NCI-H82 treated with DMSO at 0.1 percent for 48 hours (cell line): ENCODE measurements at regions not wholly inside any gene's neighbourhood (a gene's known extent, or its start where the extent isn't known, plus 50 kb on each side); places are given as distances from the start of the nearest gene placed in this dataset.
"Not testable (repeated sequence)": the region's sequence is repeated elsewhere in the genome, so short reads cannot be mapped to it uniquely, and the experiment has no call there.

Experiments used
- DNase-seq: peaks from one replicate; lab custom pipeline; 2025; ENCODE audit not compliant: unreplicated experiment; lab: John Stamatoyannopoulos, UW

- DNase-seq: no peak
Measured at GRCh38 chr15:66864086-66864830, 162.2 kb downstream of the SMAD6 start.

DNA sequence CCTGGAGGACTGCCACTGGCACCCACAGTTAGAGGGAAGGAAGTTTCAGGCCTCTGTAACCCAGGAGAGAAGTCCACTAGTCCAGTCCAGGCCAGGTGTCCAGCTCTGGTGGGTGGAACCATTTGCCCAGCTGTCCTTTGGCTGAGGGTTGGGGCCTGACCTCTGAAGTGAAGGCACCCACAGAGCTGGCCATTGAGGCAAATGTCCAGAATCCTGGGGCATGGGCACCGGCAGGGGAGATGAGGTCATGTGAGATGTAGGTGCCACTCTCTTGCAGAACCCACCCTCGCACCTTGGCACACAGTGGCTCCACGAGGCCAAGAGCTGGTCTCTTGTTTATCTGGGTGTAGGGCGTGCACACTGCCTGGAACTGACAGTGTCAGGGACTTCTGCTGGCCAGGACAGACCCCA, 162.8 kb downstream of the SMAD6 start:
- DNase-seq: no peak

GRCh38 chr15:66865622-66866611, 163.9 kb downstream of the SMAD6 start:
- DNase-seq: no peak

DNA sequence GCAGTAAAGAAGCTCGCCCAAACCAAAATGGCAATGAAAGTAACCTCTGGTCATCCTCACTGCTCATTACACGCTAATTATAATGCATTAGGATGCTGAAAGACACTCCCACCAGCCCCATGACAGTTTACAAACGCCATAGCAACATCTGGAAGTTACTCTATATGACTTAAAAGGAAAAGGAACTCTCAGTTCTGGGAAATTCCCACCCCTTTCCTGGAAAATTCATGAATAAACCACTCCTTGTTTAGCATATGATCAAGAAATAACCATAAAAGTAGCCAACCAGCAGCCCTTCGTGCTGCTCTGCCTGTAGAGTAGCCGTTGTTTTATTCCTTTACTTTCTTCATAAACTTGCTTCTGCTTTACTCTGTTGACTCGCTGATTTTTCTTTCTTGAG, 164.6 kb downstream of the SMAD6 start:
- DNase-seq: no peak

DNA sequence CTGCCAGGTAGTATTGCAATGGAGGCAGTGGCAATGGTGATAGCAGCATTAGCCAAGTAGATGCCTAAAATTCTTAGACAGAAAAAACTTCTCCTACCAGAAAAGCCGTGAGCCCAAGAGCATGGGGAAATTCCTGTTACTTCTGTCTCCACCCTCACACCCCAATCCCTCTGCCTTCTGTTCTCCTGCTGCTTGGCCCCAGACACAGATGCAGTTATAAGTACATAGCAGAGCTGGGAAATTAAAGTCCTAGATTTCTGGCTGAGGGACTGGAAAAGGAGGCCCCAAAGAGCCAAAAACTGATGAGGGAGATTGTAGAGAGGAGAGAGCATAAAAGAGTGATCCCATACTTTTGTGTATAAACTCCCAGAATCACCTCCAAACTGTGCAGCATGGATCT, 166.9 kb downstream of the SMAD6 start:
- no peak for DNase-seq

DNA sequence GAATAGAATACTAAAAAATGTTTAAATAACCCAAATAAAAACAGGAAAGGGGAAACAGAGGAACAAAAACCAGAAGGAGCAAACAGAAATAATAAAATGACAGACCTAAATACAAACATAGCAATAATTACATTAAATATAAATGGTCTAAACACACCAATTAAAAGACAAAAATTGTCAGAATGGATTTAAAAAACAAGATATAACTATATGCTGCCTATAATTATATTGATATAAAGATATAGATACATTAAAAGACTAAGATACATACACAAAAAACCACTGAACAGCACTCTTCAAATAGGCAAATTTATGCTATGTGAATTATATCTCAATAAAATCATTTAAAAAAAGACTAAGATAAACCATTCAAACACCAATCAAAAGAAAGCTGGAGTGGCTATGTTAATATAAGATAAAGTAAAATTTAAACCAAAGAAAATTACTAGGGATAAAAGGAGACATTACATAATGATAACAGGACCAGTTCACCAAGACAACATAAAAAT, 168.9 kb downstream of the SMAD6 start:
- DNase-seq: no peak

GRCh38 chr15:66872405-66872804, 170.4 kb downstream of the SMAD6 start:
- DNase-seq: no peak

GRCh38 chr15:66873331-66873730, 171.3 kb downstream of the SMAD6 start:
- not testable (repeated sequence) for DNase-seq

- no peak for DNase-seq
Measured at GRCh38 chr15:66873856-66874255, 171.8 kb downstream of the SMAD6 start.

DNA sequence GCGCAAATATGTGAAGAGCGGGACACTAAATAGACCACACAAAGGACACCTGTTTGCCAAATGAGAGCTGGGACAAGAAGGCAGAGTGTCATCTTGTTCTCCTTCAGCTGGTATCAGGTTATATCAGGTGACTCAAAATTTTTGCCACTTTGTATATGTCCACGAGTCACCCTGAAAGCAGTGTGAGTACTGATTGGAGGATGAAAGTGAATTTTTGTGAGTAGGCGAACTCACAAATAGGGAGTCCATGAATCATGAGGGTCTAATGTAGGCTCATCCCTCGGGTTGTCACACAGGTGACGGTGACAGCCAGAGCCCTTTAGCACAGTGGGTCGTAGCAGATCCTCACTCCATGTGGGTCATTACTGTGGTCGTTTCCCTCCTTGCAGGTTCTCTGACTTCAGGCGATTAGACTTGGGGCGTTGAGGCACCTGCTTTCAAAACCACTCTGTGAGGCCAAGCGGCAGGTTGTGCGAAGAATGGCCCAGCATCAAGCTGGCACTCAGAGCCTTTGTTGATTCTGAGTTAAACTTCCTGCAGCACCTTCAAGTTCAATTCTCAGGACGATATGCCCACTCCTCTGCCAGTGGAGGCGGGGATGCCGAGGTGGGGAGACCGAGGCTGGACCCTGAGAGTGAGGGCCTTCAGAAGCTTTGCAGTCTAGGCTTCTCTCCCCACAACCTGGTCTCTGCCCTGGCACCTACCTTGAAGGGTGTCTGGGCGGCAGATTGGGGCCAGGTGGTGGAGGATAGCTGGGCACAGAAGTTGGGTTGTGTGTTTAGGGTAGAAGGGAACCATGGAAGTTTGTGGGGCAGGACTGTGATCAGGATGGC, 173.8 kb downstream of the SMAD6 start:
- DNase-seq: no peak

DNA sequence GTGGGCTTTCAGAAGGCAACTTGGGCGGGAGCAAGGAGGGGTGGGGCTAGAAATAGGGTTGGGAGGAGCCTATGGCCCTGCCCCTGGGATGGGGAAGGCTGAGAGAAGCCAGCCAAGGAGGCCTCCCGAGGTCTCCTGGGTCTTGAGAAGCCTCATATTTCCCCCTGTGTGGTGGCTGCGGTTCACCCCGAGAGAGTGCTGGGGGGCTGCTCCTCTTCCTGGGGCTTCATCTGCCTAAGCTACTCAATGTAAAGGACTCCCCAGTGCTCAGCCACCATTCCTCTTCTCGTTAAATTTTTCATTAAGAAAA, 174.3 kb downstream of the SMAD6 start:
- no peak for DNase-seq

DNA sequence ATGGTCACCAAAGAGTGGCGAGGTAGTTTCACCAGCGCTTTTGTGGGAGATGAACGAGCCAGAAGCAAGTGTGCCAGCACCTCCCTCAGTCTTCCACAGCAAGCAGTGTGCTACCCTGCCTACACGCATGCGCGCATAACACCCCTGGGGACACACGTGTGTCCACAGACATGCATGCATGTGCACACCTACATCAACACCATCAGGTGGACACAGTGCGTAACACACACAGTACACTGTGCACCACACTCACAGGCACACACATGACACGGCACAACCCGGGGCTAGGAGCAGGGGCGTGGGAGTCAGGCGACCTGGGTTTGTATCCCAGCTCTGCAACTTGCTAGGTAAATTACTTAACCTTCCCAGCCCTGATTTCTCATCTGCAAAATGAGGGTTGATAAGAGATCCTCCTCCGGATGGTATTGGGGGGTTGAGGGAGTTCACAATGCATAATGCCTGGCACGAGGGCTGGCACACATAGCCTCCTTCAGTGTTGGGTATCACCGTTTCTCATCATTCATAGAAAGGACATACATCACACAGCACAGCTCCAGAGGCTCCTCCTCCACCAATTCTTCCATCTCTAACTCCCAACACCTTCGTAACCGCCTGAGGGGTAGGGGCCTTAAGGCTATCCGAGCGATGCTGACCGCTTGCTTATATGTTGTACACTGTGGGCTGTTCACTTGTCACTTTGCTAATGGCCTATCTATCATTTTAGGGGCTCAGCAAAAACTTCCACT, 174.9 kb downstream of the SMAD6 start:
- no peak for DNase-seq

DNA sequence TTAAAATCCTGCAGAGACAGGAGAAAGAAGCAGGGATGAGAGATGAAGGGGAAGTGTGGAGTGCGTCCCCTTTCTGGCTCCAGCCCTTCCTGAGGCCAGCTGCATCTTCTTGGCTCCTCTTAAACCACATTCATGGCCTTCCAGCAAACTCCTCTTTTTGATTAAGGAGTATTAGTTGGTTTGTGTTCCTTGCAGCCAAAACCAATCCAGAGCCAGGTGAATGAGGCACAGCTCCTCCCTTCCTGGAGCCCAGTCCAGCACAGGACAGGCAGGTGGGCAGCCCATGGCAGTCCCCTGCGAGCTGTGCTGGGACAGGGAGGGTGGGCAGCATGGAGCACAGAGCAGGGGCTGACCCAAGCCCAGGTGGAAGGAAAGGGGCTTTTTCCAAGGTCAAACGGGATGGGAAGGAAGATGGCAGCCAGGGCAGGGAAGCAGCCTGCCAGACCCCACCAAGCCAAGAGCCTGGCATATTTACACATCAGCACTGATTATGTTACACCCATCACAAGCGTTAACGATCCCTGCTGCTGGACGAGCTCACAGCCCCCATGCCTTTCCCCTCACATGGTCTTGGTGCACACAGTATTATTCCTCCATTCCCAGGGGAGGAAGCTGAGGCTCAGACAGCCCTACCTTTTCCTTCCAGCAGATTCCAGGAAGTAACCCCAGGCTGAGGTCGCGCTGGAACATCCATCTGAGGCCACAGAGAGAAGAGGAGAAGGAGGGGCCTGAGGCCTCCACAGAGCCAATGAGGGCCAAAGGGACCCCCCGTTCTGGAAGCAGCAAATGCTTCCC, 175.6 kb downstream of the SMAD6 start:
- DNase-seq: no peak

GRCh38 chr15:66878761-66879160, 176.7 kb downstream of the SMAD6 start:
- no peak for DNase-seq

- DNase-seq: no peak
Measured at GRCh38 chr15:66879531-66880368, 177.7 kb downstream of the SMAD6 start.

- DNase-seq: no peak
Measured at GRCh38 chr15:66880380-66881155, 178.5 kb downstream of the SMAD6 start.

GRCh38 chr15:66881173-66881905, 179.3 kb downstream of the SMAD6 start:
- no peak for DNase-seq
